Natural killer cell (primary cell): ENCODE measurements at regions not wholly inside any gene's neighbourhood (a gene's known extent, or its start where the extent isn't known, plus 50 kb on each side); places are given as distances from the start of the nearest gene placed in this dataset.

Experiments
- ATAC-seq, 3 donors: fragments of 150-1000 bp in 2 of 3; fragments of 200-7000 bp in 1 of 3; cut with Tn5 transposase; 1 replicate in 1 of 3; 2 replicates in 2 of 3; pipeline ENCODE4 v1.10.0; 2021; ENCODE audit warnings: mild to moderate bottlenecking in 2 of 3, moderate library complexity in 2 of 3
- DNase-seq, 2 donors: peaks; one replicate each; pipeline versions ENCODE4 v3.0.0 to v3.0.0-alpha.2; 2013 to 2021; ENCODE audit warnings: mixed read lengths in 1 of 2
- H3K27ac ChIP-seq: one replicate; pipeline ENCODE4 v1.5.1; 2013; ENCODE audit warnings: mild to moderate bottlenecking, low read length
- H3K27me3 ChIP-seq: one replicate; pipeline ENCODE4 v1.6.1; 2013; ENCODE audit warnings: low read length; ENCODE audit not compliant: control insufficient read depth, insufficient read depth
- H3K36me3 ChIP-seq: one replicate; pipeline ENCODE4 v1.6.1; 2013; ENCODE audit warnings: low read length; ENCODE audit not compliant: control insufficient read depth, insufficient read depth
- H3K4me1 ChIP-seq: one replicate; pipeline ENCODE4 v1.6.1; 2013; ENCODE audit warnings: low read length; ENCODE audit not compliant: control insufficient read depth, insufficient read depth
- H3K4me3 ChIP-seq: one replicate; pipeline ENCODE4 v1.5.1; 2013; ENCODE audit warnings: low read length
- H3K9me3 ChIP-seq: one replicate; pipeline ENCODE4 v1.6.1; 2013; ENCODE audit warnings: low read length; ENCODE audit not compliant: control insufficient read depth, insufficient read depth
- H3K27ac Mint-ChIP-seq, 2 donors: one replicate each; pipeline ENCODE4 v1.8.0; 2022; ENCODE audit warnings: mild to moderate bottlenecking in 2 of 2, mixed read lengths in 2 of 2, moderate library complexity in 1 of 2
- H3K27me3 Mint-ChIP-seq, 2 donors: one replicate each; pipeline ENCODE4 v1.8.0; 2022; ENCODE audit warnings: low read depth in 2 of 2, mixed read lengths in 2 of 2
- H3K36me3 Mint-ChIP-seq: one replicate; pipeline ENCODE4 v1.8.0; 2022; ENCODE audit warnings: mixed read lengths
- H3K4me1 Mint-ChIP-seq, 2 donors: one replicate each; pipeline ENCODE4 v1.8.0; 2022; ENCODE audit warnings: mixed read lengths in 2 of 2
- H3K4me3 Mint-ChIP-seq: one replicate; pipeline ENCODE4 v1.8.0; 2022; ENCODE audit warnings: mild to moderate bottlenecking, moderate library complexity, mixed read lengths
- H3K9me3 Mint-ChIP-seq, 2 donors: one replicate each; pipeline ENCODE4 v1.8.0; 2022; ENCODE audit warnings: mixed read lengths in 2 of 2
- CTCF ChIP-seq: fragments of 200-600 bp; IDR thresholded peaks from one replicate; pipeline ENCODE4 v1.8.0; 2022; ENCODE audit warnings: antibody characterized with exemption
- WGBS: methylation state at CpG from one replicate; pipeline ENCODE4 v1.1.7; 2013; ENCODE audit warnings: missing lambda C conversion rate; ENCODE audit not compliant: insufficient coverage; 5-methylcytosine and 5-hydroxymethylcytosine counted together
- intact Hi-C: fragments of 100-400 bp; cut with micrococcal nuclease; formaldehyde crosslinking; loops from one replicate; pipeline ENCODE4 v1.14.2; 2022

- Histone ChIP-seq H3K27ac (no peak overlapping the region), H3K36me3 (no peaks in the 10 kb centered on the region), H3K4me1 (peaks cover 4% of the 10 kb centered on the region), H3K27me3 (no peaks in the 10 kb centered on the region), H3K4me3 (no peak overlapping the region), H3K9me3 (peaks cover 7% of the 10 kb centered on the region)
- Mint-ChIP-seq H3K9me3 (peaks cover 0 to 4% of the 10 kb centered on the region in 2 donors), H3K27me3 (peaks cover 0 to 2% of the 10 kb centered on the region in 2 donors), H3K4me1 (peaks cover 0 to 6% of the 10 kb centered on the region in 2 donors), H3K36me3 (peaks cover 8% of the 10 kb centered on the region), H3K27ac (no peak overlapping the region), H3K4me3 (no peak overlapping the region)
- intact Hi-C loops, result no loop called here
- WGBS, result 91% methylated on average over 15 of the region's 15 CpGs
- no peak for TF ChIP-seq CTCF
- no peak for DNase-seq
- ATAC-seq, result no peak
Observed at GRCh38 chr11:62017878-62018655, 50.6 kb upstream of the FTH1 start.
